GM04503 (cell line): ENCODE measurements at regions not wholly inside any gene's neighbourhood (a gene's known extent, or its start where the extent isn't known, plus 50 kb on each side); places are given as distances from the start of the nearest gene placed in this dataset.
"Not testable (repeated sequence)": the region's sequence is repeated elsewhere in the genome, so short reads cannot be mapped to it uniquely, and the experiment has no call there.

Source experiments
- DNase-seq: peaks from one replicate; pipeline ENCODE4 v3.0.0-alpha.2; 2012; ENCODE audit warnings: low read depth

DNA sequence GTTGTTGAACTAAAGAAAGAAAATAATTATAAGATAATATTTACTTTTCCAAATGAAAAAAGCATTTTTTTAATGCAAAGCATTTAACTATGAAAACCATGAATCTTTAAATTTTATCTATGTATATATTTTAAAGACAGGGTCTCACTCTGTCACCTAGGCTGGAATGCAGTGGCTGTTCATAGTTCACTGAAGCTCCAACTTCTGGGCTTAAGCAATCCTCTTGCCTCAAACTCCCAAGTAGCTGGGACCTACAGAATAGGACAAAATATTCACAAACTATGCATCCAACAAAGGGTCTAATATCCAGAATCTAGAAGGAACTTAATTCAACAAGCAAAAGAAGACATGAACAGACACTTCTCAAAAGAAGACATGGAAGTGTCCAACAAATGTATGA, 55.9 kb upstream of the ALB start:
- no peak for DNase-seq

DNA sequence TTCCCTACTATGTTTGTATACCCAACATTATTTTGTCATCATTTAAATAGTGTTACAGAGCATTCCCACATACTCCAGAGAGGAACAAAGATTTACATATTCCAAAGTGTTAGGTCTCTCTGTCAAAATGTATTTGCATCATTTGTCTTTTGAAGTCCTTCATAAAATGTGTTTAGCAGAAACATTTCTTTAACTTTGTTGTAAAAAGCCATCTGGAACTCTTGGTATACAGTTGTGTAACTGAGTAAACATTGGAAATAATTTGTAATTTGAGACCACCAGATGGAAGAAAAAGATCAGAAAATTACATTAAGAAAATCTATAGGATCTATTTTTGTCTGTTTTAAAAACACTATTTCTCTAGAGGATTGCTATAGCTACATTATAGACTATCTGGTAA, 56.6 kb upstream of the ALB start:
- no peak for DNase-seq

DNA sequence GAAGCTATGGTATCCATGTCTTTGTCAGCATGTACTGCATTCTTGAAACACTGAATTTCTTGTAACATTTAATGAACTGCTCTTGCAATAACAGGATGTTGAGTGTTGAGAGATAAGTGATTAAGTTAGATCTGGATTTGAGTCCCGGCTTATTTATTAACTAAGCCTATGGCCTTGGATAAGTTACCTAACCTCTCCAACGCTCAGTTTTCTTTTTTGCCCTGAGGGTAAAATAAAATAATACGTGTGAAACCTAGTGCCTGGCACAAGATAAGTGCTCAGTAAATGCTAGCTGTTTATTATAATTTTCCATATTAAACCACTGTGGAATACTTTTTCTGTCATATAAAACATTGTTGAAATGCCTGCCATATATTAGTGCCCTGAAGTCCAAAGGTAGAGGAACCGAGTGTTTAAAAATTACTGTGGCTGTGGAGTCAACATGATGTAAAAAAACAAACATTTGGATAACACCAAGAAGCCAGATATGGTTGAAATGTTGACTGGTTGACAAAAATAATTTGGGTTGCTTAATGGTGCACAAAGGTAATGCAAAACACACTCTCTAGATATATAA, 58.6 kb upstream of the ALB start:
- no peak for DNase-seq

DNA sequence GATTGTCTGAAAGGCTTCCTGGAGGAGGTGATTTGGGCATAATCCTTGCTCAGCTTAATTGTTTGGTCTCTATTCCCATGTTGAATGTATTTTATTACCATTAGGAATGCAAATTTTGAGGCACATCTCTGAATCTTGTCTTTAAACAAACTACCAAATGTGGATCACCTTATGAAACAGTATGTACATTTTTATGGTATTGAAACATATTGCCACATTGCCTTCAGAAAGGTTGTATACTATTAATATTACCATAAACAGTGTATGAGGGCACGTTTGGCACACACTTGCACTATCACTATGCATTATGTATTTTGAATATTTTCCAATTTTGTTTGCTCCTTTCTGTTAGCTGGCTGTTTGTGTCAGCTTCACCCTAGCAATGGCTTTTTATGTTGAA, 60.0 kb upstream of the ALB start:
- DNase-seq = no peak

DNA sequence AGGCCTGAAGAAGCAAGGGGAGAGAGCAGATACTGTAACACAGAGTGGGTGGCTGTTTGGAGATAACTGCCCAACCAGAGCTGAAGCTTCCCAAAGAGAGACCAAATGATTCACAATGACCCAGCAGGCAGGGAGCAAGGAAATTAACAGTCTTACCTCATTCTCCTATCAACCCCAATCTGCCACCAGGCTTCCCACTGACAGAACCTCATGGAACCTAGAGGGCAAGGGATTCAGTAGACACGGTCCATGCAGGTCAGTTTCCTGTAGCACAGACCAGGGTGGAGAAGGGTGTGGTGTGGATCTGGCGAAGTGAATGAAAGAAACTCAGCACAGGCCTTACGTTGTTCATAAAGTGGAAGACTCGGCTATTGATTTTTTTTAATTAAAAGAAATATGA, 60.7 kb upstream of the ALB start:
- no peak for DNase-seq

DNA sequence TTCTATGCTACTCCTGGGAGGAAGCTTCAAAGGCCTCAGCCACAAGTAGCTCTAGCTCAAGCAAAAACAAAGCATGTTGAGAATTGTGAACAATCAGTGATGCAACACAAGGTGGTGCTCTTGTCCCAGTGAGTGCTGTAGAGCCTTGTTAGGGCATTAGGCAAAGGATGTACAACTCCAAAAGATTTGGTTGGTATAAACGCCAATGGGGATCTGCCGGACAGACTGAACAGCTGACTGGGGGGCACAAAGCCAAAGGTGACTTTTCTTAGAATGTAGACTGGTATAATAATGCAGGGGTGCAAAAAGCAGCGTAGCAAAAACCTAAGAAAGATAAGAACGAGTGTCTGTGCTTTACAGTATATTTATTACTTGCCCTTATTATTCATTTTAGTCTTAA, 62.6 kb upstream of the ALB start:
- DNase-seq = peak; percentile 16

DNA sequence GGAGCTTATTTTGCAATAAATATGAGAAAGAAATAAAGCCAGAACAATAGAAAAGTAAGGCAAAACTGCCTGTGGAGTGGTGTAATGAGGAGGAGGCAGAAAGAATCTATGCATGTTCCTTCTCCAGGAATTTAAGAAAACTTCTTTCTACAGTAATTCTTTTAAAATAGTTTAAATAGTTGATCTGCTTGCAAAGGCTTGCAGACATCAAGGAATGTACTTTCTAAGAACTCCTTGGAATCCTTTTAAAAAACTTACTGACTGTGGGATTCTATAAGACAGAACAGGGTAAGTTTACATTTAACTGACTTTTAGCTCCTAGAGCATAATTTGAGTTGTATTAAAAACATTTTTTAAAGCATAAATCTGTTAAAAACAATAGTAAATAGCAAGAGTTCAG, 63.2 kb upstream of the ALB start:
- DNase-seq = no peak

DNA sequence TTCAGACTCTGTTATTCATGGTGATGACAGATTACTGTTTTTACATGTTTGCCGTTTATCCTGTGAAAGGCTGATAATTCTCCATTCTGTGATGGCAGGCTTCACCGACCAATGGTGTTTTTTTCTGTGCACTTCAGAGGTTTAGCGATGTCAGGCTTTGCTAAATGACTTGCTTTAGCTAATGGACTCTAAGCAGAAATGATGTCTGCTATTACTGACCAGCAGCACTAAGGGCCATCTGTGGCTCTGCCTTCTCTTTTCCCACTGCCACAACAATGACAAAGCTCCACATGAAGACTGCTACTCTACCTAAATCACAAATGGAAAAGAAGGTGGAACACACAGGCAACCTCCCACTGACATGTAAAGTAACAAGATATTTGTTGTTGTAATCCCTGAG, 68.4 kb upstream of the ALB start:
- no peak for DNase-seq

DNA sequence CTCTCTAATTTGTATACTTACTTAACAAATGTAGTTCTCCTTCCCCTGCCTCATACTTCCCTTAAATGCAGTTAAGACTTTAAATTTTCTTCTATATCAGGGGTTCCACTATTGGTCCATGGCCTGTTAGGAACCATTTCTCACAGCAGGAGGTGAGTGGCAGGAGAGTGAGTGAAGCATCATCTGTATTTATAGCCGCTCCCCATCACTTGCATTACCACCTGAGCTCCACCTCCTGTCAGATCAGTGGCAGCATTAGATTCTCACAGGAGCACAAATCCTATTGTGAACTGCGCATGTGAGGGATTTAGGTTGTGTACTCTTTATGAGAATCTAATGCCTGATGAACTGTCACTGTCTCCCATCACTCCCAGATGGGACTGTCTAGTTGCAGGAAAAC, 72.1 kb upstream of the ALB start:
- not testable (repeated sequence) for DNase-seq

DNA sequence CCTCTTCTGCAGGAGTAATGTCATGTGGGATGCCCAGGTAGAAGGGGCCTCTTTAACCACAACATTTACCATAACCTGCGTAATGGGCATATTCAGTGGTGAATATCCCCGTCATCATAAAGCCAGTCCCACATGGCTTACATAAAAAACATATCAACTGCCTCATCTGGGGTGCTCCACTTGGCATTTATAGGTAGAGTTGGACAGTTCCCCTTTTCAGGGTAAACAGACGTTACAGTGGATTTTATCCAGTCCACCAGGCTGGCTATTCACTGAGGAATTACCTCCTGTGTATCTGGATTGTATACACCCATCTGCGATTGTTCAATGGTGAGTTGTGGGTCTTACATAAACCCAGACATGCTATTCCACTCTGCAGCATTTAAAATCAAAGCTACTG, 70.7 kb upstream of the ANKRD17 start:
- no peak for DNase-seq

DNA sequence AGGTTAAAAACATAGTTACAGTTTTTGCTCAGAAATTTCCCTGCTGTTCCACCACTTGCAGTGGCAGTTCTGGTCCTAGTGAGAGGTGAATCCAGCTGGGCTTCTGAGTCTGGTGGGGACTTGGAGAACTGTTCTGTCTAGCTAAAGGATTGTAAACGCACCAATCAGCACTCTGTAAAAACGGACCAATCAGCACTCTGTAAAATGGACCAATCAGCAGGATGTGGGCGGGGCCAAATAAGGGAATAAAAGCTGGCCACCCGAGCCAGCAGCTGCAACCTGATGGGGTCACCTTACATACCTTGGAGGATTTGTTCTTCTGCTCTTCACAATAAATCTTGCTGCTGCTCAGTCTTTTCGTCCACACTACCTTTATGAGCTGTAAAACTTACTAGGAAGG, 67.2 kb upstream of the ANKRD17 start:
- not testable (repeated sequence) for DNase-seq

DNA sequence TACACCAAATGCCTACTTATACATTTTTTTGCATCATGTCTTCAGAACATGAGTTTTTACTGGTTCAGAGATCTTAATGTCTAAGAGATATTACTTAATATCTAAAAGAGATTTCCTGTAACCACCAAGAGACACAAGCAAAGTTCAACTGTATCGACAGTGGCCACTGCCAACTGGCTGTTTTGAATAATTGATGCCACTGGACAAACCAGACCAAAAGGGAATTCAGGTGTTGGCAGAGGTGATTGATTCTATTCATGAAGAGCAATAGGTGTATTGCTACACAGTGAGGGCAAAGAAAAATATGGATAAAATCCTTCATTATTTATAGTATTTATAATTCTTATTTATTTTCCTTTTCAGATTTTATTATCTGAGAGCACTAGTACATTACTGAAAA, 58.5 kb upstream of the ANKRD17 start:
- DNase-seq = no peak

DNA sequence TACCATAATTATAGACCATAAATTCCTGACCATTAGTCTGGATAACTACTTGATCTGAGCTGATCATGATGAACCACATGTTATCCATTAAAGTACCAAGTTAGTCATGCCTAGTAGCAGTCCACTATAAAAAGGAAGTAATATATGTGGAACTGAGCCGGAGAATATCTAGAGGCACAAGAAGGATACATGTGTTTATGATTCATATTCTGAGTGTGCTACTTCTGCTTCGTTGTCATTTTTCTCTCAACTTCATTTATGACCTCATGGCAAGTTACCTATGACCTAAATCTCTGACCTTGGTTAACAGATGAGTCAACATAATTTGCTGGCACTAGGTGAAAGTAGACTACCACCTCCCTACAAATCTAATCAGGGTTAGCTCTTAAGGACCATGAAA, 56.5 kb upstream of the ANKRD17 start:
- DNase-seq = peak; percentile 54

DNA sequence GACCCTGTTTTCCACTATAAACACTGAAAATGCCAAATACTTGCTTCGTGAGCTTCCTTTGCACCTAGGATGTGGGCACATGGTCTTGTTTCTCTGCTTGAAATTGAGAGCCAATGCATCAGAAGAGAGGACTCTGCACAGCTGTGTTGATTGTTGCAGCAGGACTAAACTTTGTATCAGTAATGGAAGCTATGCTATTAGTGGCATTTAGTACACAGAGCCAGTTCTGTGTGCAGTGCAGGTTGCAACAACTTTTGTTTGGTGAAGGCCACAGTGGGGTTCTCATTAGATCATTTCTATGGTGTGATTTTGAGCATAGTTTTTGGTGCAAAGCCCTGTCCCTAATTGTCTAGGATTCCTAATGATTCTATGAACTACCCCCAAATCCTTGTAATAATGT, 54.4 kb upstream of the ANKRD17 start:
- DNase-seq = no peak

DNA sequence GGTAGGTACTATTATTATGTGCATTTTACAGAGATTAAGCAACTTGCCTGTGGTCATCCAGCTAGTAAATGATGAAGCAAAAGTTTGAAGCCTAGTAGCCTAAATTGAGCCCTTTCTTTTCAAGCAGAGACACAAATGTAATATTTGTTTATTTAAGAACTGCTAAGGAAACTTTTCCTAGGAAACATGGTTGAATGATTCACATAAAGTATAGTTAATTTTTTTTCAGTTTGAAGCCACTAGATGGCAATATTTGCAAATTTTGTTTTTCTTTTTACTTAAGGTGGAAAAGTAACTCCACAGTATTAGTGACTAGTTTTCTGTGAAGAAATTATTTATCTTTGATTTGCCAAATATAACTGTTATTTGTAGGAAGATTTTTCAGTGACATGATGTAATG, 52.8 kb upstream of the ANKRD17 start:
- DNase-seq = peak; percentile 13

DNA sequence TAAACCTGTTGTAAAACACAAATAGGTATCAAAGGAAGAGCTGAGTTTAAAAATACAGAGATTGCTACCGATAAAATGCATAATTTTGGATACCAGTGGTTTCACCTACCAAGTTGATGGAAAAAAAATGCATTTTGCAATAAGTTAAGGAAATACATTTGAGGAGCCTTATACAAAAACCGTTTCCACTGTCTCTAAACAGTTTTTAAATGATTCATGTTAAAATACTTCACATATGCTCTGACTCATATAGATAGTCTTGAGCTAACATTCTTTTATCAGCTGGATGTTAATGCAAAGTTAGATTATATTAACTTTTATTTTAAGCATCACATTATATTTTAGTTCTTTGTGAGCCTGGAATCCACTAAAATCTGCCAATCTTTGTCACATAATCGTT, 50.6 kb upstream of the ANKRD17 start:
- no peak for DNase-seq
